HepG2 (cell line): ENCODE measurements at regions not wholly inside any gene's neighbourhood (a gene's known extent, or its start where the extent isn't known, plus 50 kb on each side); places are given as distances from the start of the nearest gene placed in this dataset.
"Not testable (repeated sequence)": the region's sequence is repeated elsewhere in the genome, so short reads cannot be mapped to it uniquely, and the experiment has no call there.

ENCODE experiments used
- ATAC-seq: fragments of 200-7000 bp; cut with Tn5 transposase; 3 replicates; pipeline ENCODE4 v1.9.1; 2020; ENCODE audit warnings: mild to moderate bottlenecking, moderate library complexity
- BruUV-seq: library from RNA; stranded (reverse); fragments of 400-500 nt; replicated peaks from 2 replicates; lab custom pipeline; 2021; lab: Mats Ljungman, UMichigan
- CTCF ChIA-PET: fragments of 300-600 bp; formaldehyde crosslinking; extraction: SDS; loops from one replicate; lab custom pipeline; 2021; ENCODE audit warnings: low total read pairs, inconsistent platforms, low intra/inter-chr PET ratio; lab: Yijun Ruan, JAX
- POLR2A ChIA-PET: fragments of 350-600 bp; sonication (Branson Sonifier 250); formaldehyde crosslinking; loops from one replicate; lab custom pipeline; 2020; ENCODE audit warnings: antibody characterized with exemption, inconsistent platforms; lab: Yijun Ruan, JAX
- DNase-seq: peaks from one replicate; pipeline ENCODE4 v3.0.0-alpha.2; 2015; ENCODE audit warnings: low spot score
- FAIRE-seq: peaks from 3 replicates; lab custom pipeline; 2011; peaks lifted over from hg19 to GRCh38; lab: Jason Lieb, UNC
- H2AFZ ChIP-seq: one replicate; pipeline ENCODE4 v1.6.1; 2011; ENCODE audit warnings: low read length, inconsistent platforms
- H3K27ac ChIP-seq: fragments of 300-600 bp; 3 replicates; pipeline ENCODE4 v1.8.0; 2011; ENCODE audit warnings: mixed run types, mild to moderate bottlenecking, mixed read lengths, low read length, inconsistent platforms; ENCODE audit not compliant: insufficient read depth; ENCODE audit errors: extremely low read length
- H3K27me3 ChIP-seq, 2 experiments: fragments of 200-600 bp in 1 of 2; 2 replicates in 1 of 2; 3 replicates in 1 of 2; pipeline versions ENCODE4 v1.6.0 to v1.8.0; 2011; ENCODE audit warnings: low read length in 2 of 2, mild to moderate bottlenecking in 2 of 2, moderate library complexity in 2 of 2, inconsistent platforms in 1 of 2; ENCODE audit not compliant: insufficient read depth in 2 of 2, control insufficient read depth in 1 of 2
- H3K36me3 ChIP-seq, 2 experiments: fragments of 200-600 bp in 1 of 2; replicated peaks in 1 of 2; 2 replicates in 1 of 2; 3 replicates in 1 of 2; pipeline versions ENCODE4 v1.5.1 to v1.8.0; 2011; ENCODE audit warnings: low read length in 2 of 2, inconsistent platforms in 1 of 2; ENCODE audit not compliant: insufficient read depth in 2 of 2, control insufficient read depth in 1 of 2
- H3K4me1 ChIP-seq: 2 replicates; pipeline ENCODE4 v1.5.1; 2012; ENCODE audit warnings: low read length, inconsistent platforms; ENCODE audit not compliant: insufficient read depth
- H3K4me2 ChIP-seq: 2 replicates; pipeline ENCODE4 v1.6.0; 2011; ENCODE audit warnings: low read depth, low read length, inconsistent platforms
- H3K4me3 ChIP-seq, 3 experiments: fragments of 200-600 bp in 1 of 3; sonication (generic), shearing (Covaris generic) in 1 of 3; replicated peaks in 1 of 3; 2 replicates each; pipeline ENCODE4 v1.5.1; 2011 to 2016; ENCODE audit warnings: low read length in 3 of 3, inconsistent platforms in 2 of 3, low read depth in 2 of 3, mild to moderate bottlenecking in 2 of 3, control low read depth in 1 of 3, mixed read lengths in 1 of 3; ENCODE audit not compliant: insufficient read depth in 1 of 3
- H3K79me2 ChIP-seq: one replicate; pipeline ENCODE4 v1.6.1; 2011; ENCODE audit warnings: low read length, inconsistent platforms; ENCODE audit not compliant: insufficient read depth
- H3K9ac ChIP-seq: 2 replicates; pipeline ENCODE4 v1.6.0; 2011; ENCODE audit warnings: mild to moderate bottlenecking, low read depth, low read length, inconsistent platforms; ENCODE audit not compliant: insufficient read depth
- H3K9me3 ChIP-seq: 2 replicates; pipeline ENCODE4 v1.5.1; 2012; ENCODE audit warnings: mild to moderate bottlenecking, low read length
- H4K20me1 ChIP-seq: 2 replicates; pipeline ENCODE4 v1.6.0; 2011; ENCODE audit warnings: inconsistent platforms, mild to moderate bottlenecking, low read length, moderate library complexity; ENCODE audit not compliant: insufficient read depth
- RAD51 ChIP-seq: fragments of 450-650 bp; IDR thresholded peaks from 2 replicates; pipeline ENCODE4 v1.6.1; 2016; ENCODE audit warnings: borderline replicate concordance
- USF2 ChIP-seq, 2 experiments: sonication (generic) in 1 of 2; formaldehyde crosslinking in 1 of 2; IDR thresholded peaks; 2 replicates each; pipeline versions ENCODE4 v1.5.1 to v1.6.1; 2011 to 2020; ENCODE audit warnings: borderline replicate concordance in 1 of 2, low read depth in 1 of 2, low read length in 1 of 2, mild to moderate bottlenecking in 1 of 2, missing genetic modification reagents in 1 of 2, moderate library complexity in 1 of 2
- ZNF317 ChIP-seq: sonication (generic); formaldehyde crosslinking; IDR thresholded peaks from 2 replicates; pipeline ENCODE4 v1.5.0; 2020; ENCODE audit warnings: mild to moderate bottlenecking, missing genetic modification reagents
- ZNF326 ChIP-seq: sonication (generic); formaldehyde crosslinking; IDR thresholded peaks from 2 replicates; pipeline ENCODE4 v1.4.0; 2020; ENCODE audit warnings: missing genetic modification reagents, borderline replicate concordance
- WGBS: methylation state at CpG from one replicate; pipeline ENCODE4 v1.1.6; 2017; ENCODE audit warnings: low lambda C conversion rate; 5-methylcytosine and 5-hydroxymethylcytosine counted together
- in situ Hi-C: cut with HindIII; loops from 2 replicates; pipeline ENCODE4 v1.10.0; 2017; ENCODE audit warnings: low pct_unique_long_range_greater_than_20kb; ENCODE audit not compliant: extremely low pct_ligation_motif_present
- intact Hi-C: fragments of 100-400 bp; cut with micrococcal nuclease; formaldehyde crosslinking; loops from one replicate; pipeline ENCODE4 v1.10.0; 2022; ENCODE audit not compliant: unreplicated experiment

GRCh38 chr20:26205350-26205749 lies 508.7 kb upstream of the ZNF337 start:
- Histone ChIP-seq H3K4me1 (no peaks in the 10 kb centered on the region), H3K79me2 (no peaks in the 10 kb centered on the region), H3K4me2 (no peak overlapping the region), H3K4me3 (no peak overlapping the region), H3K36me3 (no peaks in the 10 kb centered on the region), H2AFZ (no peak overlapping the region), H3K27ac (no peak overlapping the region), H4K20me1 (no peaks in the 10 kb centered on the region), H3K9ac (no peak overlapping the region), H3K9me3 (peaks cover 22% of the 10 kb centered on the region), H3K27me3 (no peaks in the 10 kb centered on the region)
- DNase-seq: no peak
- no peak for FAIRE-seq
- BruUV-seq: no TSS peak
- ChIA-PET POLR2A (no interaction called here), CTCF (no interaction called here)
- intact Hi-C loops: no loop called here
- no peak for ATAC-seq
- peak; percentile 90 for TF ChIP-seq RAD51
- peak; percentile 30; the same call in 1 of the 2 replicates for TF ChIP-seq USF2 (IDR thresholded peaks at IDR 0.05; ENCODE audit: low read depth, low read length)
- TF ChIP-seq USF2 (CRISPR knock-in tag; IDR thresholded peaks at IDR 0.05; ENCODE audit: borderline replicate concordance): no peak
- TF ChIP-seq ZNF326 (CRISPR knock-in tag): no peak
- in situ Hi-C loops: no loop called here
- 5% methylated on average over 1 of the region's 1 CpG for WGBS

GRCh38 chr20:26201026-26201425 lies 504.4 kb upstream of the ZNF337 start:
- DNase-seq, H3K27me3 ChIP-seq, H3K4me3 ChIP-seq, H2AFZ ChIP-seq, CTCF ChIA-PET, H3K9ac ChIP-seq, FAIRE-seq, BruUV-seq, H4K20me1 ChIP-seq, H3K79me2 ChIP-seq, POLR2A ChIA-PET, H3K27ac ChIP-seq, intact Hi-C loops, H3K4me1 ChIP-seq, ATAC-seq, H3K36me3 ChIP-seq, in situ Hi-C loops, H3K4me2 ChIP-seq: not testable (repeated sequence)
- H3K9me3 ChIP-seq: peaks cover 27% of the 10 kb centered on the region
- peak; percentile 100 for TF ChIP-seq ZNF317

GRCh38 chr20:26187329-26187728 lies 490.7 kb upstream of the ZNF337 start:
- H3K9ac ChIP-seq, H3K79me2 ChIP-seq, ATAC-seq, H4K20me1 ChIP-seq, H3K27me3 ChIP-seq, POLR2A ChIA-PET, H3K9me3 ChIP-seq, BruUV-seq, H3K36me3 ChIP-seq, CTCF ChIA-PET, H2AFZ ChIP-seq, DNase-seq, H3K4me2 ChIP-seq, H3K4me1 ChIP-seq, H3K27ac ChIP-seq, in situ Hi-C loops, intact Hi-C loops, H3K4me3 ChIP-seq, FAIRE-seq: not testable (repeated sequence)
- 4% methylated on average over 3 of the region's 3 CpGs for WGBS
